ENCODE measurements at regions not wholly inside any gene's neighbourhood (a gene's known extent, or its start where the extent isn't known, plus 50 kb on each side); places are given as distances from the start of the nearest gene placed in this dataset.
"Not testable (repeated sequence)": the region's sequence is repeated elsewhere in the genome, so short reads cannot be mapped to it uniquely, and the experiment has no call there.

- Histone ChIP-seq H3K27me3 (ENCODE audit: control insufficient read depth, insufficient read depth, low read length) (no peaks in the 10 kb centered on the region), H3K9me3 (ENCODE audit: control insufficient read depth, insufficient read depth, low read length) (no peaks in the 10 kb centered on the region), H3K27ac (ENCODE audit: low read depth, low read length) (no peak overlapping the region), H3K4me3 (ENCODE audit: low read depth, low read length) (no peak overlapping the region)
- no peak for TF ChIP-seq CTCF (IDR thresholded peaks at IDR 0.05; ENCODE audit: low read depth, low read length)
- ChIA-PET POLR2A (no interaction called here), CTCF (no interaction called here)
- no peak for DNase-seq (ENCODE audit: low read depth, low spot score)
These were observed 145.6 kb upstream of the ZBTB20 start for GRCh38 chr3:115292677-115293165.

GRCh38 chr3:115293321-115293720 is 146.2 kb upstream of the ZBTB20 start:
- no peaks in the 10 kb centered on the region for H3K9me3 ChIP-seq (ENCODE audit: control insufficient read depth, insufficient read depth, low read length)
- DNase-seq (ENCODE audit: low read depth, low spot score), result no peak
- POLR2A ChIA-PET, result no interaction called here

GRCh38 chr3:115301364-115301860 is 154.3 kb upstream of the ZBTB20 start:
- Histone ChIP-seq H3K9me3 (ENCODE audit: control insufficient read depth, insufficient read depth, low read length) (no peaks in the 10 kb centered on the region), H3K27me3 (ENCODE audit: control insufficient read depth, insufficient read depth, low read length) (no peaks in the 10 kb centered on the region), H3K27ac (ENCODE audit: low read depth, low read length) (no peak overlapping the region), H3K4me3 (ENCODE audit: low read depth, low read length) (no peak overlapping the region)
- no peak for DNase-seq (ENCODE audit: low read depth, low spot score)
- no peak for TF ChIP-seq CTCF (IDR thresholded peaks at IDR 0.05; ENCODE audit: low read depth, low read length)
- ChIA-PET POLR2A (no interaction called here), CTCF (no interaction called here)

More at GRCh38 chr3:115293321-115293720, 146.2 kb upstream of the ZBTB20 start:
- H3K27ac ChIP-seq (ENCODE audit: low read depth, low read length), result no peak overlapping the region
- no peaks in the 10 kb centered on the region for H3K27me3 ChIP-seq (ENCODE audit: control insufficient read depth, insufficient read depth, low read length)
- no peak overlapping the region for H3K4me3 ChIP-seq (ENCODE audit: low read depth, low read length)
- CTCF ChIA-PET, result no interaction called here
- TF ChIP-seq CTCF (IDR thresholded peaks at IDR 0.05; ENCODE audit: low read depth, low read length), result no peak

- H3K4me3 ChIP-seq (ENCODE audit: low read depth, low read length); DNase-seq (ENCODE audit: low read depth, low spot score); CTCF ChIA-PET; H3K9me3 ChIP-seq (ENCODE audit: control insufficient read depth, insufficient read depth, low read length); H3K27me3 ChIP-seq (ENCODE audit: control insufficient read depth, insufficient read depth, low read length); H3K27ac ChIP-seq (ENCODE audit: low read depth, low read length); POLR2A ChIA-PET: not testable (repeated sequence)
These were observed 170.9 kb upstream of the ZBTB20 start for GRCh38 chr3:115317953-115318352.

- no peaks in the 10 kb centered on the region; the same call in 1 of the 2 replicates for H3K9me3 ChIP-seq (ENCODE audit: control insufficient read depth, insufficient read depth, low read length)
- ChIA-PET CTCF (no interaction called here), POLR2A (no interaction called here)
- TF ChIP-seq CTCF (IDR thresholded peaks at IDR 0.05; ENCODE audit: low read depth, low read length), result no peak
- DNase-seq (ENCODE audit: low read depth, low spot score), result no peak
- no peak overlapping the region for H3K4me3 ChIP-seq (ENCODE audit: low read depth, low read length)
- H3K27me3 ChIP-seq (ENCODE audit: control insufficient read depth, insufficient read depth, low read length), result no peaks in the 10 kb centered on the region
- no peak overlapping the region for H3K27ac ChIP-seq (ENCODE audit: low read depth, low read length)
These were observed 174.3 kb upstream of the ZBTB20 start for GRCh38 chr3:115321400-115321805.

- ChIA-PET CTCF (no interaction called here), POLR2A (no interaction called here)
- H3K4me3 ChIP-seq (ENCODE audit: low read depth, low read length), result no peak overlapping the region
- no peaks in the 10 kb centered on the region for H3K27me3 ChIP-seq (ENCODE audit: control insufficient read depth, insufficient read depth, low read length)
- H3K27ac ChIP-seq (ENCODE audit: low read depth, low read length), result no peak overlapping the region
- no peaks in the 10 kb centered on the region; the same call in 1 of the 2 replicates for H3K9me3 ChIP-seq (ENCODE audit: control insufficient read depth, insufficient read depth, low read length)
- TF ChIP-seq CTCF (IDR thresholded peaks at IDR 0.05; ENCODE audit: low read depth, low read length), result no peak
- DNase-seq (ENCODE audit: low read depth, low spot score), result no peak
These were observed 175.8 kb upstream of the ZBTB20 start for GRCh38 chr3:115322901-115323300.

Measured in AG04450 (cell line).